K562 (cell line): ENCODE measurements at regions not wholly inside any gene's neighbourhood (a gene's known extent, or its start where the extent isn't known, plus 50 kb on each side); places are given as distances from the start of the nearest gene placed in this dataset.

Experiments
- ATAC-seq: fragments of 200-7000 bp; cut with Tn5 transposase; 3 replicates; pipeline ENCODE4 v1.9.1; 2020; ENCODE audit warnings: moderate library complexity
- BruUV-seq: library from RNA; stranded (reverse); fragments of 400-500 nt; replicated peaks from 2 replicates; lab custom pipeline; 2021; lab: Mats Ljungman, UMichigan
- CTCF ChIA-PET: fragments of 300-600 bp; formaldehyde crosslinking; extraction: SDS; loops from one replicate; lab custom pipeline; 2021; ENCODE audit warnings: low intra/inter-chr PET ratio; lab: Yijun Ruan, JAX
- POLR2A ChIA-PET: fragments of 300-600, 350-650 bp; sonication (Branson Sonifier 250); formaldehyde crosslinking; extraction: SDS; loops from one replicate; lab custom pipeline; 2021; ENCODE audit warnings: antibody characterized with exemption, inconsistent platforms; lab: Yijun Ruan, JAX
- DNase-seq, 4 experiments: peaks; one replicate each; pipeline versions ENCODE4 v3.0.0 to v3.0.0-alpha.2; 2011 to 2018; ENCODE audit warnings: low spot score in 3 of 4, mixed read lengths in 3 of 4; ENCODE audit errors: extremely low read depth in 1 of 4
- FAIRE-seq: peaks from 2 replicates; lab custom pipeline; 2011; peaks lifted over from hg19 to GRCh38; lab: Jason Lieb, UNC
- H2AFZ ChIP-seq: 2 replicates; pipeline ENCODE4 v1.6.0; 2011; ENCODE audit warnings: low read depth, low read length, control low read depth, inconsistent platforms
- H3K27ac ChIP-seq: fragments of 200-600 bp; 3 replicates; pipeline ENCODE4 v1.8.0; 2011; ENCODE audit warnings: low read depth, mild to moderate bottlenecking, control low read depth, inconsistent platforms, low read length, moderate library complexity, mixed read lengths; ENCODE audit errors: extremely low read depth
- H3K27me3 ChIP-seq, 2 experiments: fragments of 300-600 bp in 1 of 2; 2 replicates in 1 of 2; 3 replicates in 1 of 2; pipeline versions ENCODE4 v1.6.0 to v1.8.0; 2011; ENCODE audit warnings: inconsistent platforms in 2 of 2, low read length in 2 of 2, mild to moderate bottlenecking in 1 of 2, mixed read lengths in 1 of 2, moderate library complexity in 1 of 2; ENCODE audit not compliant: control insufficient read depth in 2 of 2, insufficient read depth in 2 of 2
- H3K36me3 ChIP-seq: fragments of 300-600 bp; 3 replicates; pipeline ENCODE4 v1.8.0; 2011; ENCODE audit warnings: mild to moderate bottlenecking, low read length, inconsistent platforms; ENCODE audit not compliant: control insufficient read depth, insufficient read depth
- H3K4me1 ChIP-seq, 2 experiments: fragments of 200-600 bp in 1 of 2; replicated peaks in 1 of 2; 2 replicates in 1 of 2; 3 replicates in 1 of 2; pipeline versions ENCODE4 v1.5.1 to v1.8.0; 2011; ENCODE audit warnings: inconsistent platforms in 2 of 2, low read length in 2 of 2, mild to moderate bottlenecking in 1 of 2, mixed read lengths in 1 of 2, moderate library complexity in 1 of 2; ENCODE audit not compliant: control insufficient read depth in 2 of 2, insufficient read depth in 2 of 2
- H3K4me2 ChIP-seq: 2 replicates; pipeline ENCODE4 v1.6.1; 2011; ENCODE audit warnings: low read length, control low read depth, inconsistent platforms, mixed read lengths; ENCODE audit not compliant: insufficient read depth
- H3K4me3 ChIP-seq: fragments of 200-600 bp; sonication (generic), shearing (Covaris generic); 2 replicates; pipeline ENCODE4 v1.5.1; 2016; ENCODE audit warnings: control low read depth, inconsistent platforms
- H3K79me2 ChIP-seq: fragments of 200-600 bp; 3 replicates; pipeline ENCODE4 v1.8.0; 2011; ENCODE audit warnings: low read length, inconsistent platforms; ENCODE audit not compliant: control insufficient read depth, insufficient read depth
- H3K9ac ChIP-seq, 2 experiments: 2 replicates each; pipeline versions ENCODE4 v1.6.0 to v1.6.1; 2011; ENCODE audit warnings: low read depth in 2 of 2, low read length in 2 of 2, control low read depth in 1 of 2, inconsistent platforms in 1 of 2, mild to moderate bottlenecking in 1 of 2, mixed read lengths in 1 of 2; ENCODE audit not compliant: insufficient read depth in 1 of 2
- H3K9me1 ChIP-seq: one replicate; pipeline ENCODE4 v1.6.0; 2011; ENCODE audit warnings: inconsistent platforms, mild to moderate bottlenecking, low read length, moderate library complexity; ENCODE audit not compliant: control insufficient read depth, insufficient read depth
- H3K9me3 ChIP-seq: replicated peaks from 2 replicates; pipeline ENCODE4 v1.5.1; 2011; ENCODE audit warnings: low read depth, low read length, inconsistent platforms; ENCODE audit not compliant: control insufficient read depth, insufficient read depth
- H4K20me1 ChIP-seq: replicated peaks from 2 replicates; pipeline ENCODE4 v1.6.1; 2011; ENCODE audit warnings: low read length, inconsistent platforms, mixed read lengths; ENCODE audit not compliant: control insufficient read depth, insufficient read depth
- ARNT ChIP-seq, 2 experiments: fragments of 450-650 bp; IDR thresholded peaks; 2 replicates each; pipeline ENCODE4 v1.6.1; 2016; ENCODE audit warnings: mild to moderate bottlenecking in 1 of 2
- BRF1 ChIP-seq: IDR thresholded peaks from 3 replicates; pipeline ENCODE4 v1.6.1; 2011; ENCODE audit warnings: borderline replicate concordance, mild to moderate bottlenecking; ENCODE audit not compliant: insufficient read length; ENCODE audit errors: extremely low read depth
- E2F1 ChIP-seq: sonication (generic); formaldehyde crosslinking; IDR thresholded peaks from 2 replicates; pipeline ENCODE4 v1.8.1; 2023; ENCODE audit warnings: mild to moderate bottlenecking, missing genetic modification reagents, moderate library complexity
- EGR1 ChIP-seq: fragments of 450-650 bp; conservative IDR thresholded peaks from 2 replicates; pipeline ENCODE4 v1.6.1; 2017; ENCODE audit warnings: mild to moderate bottlenecking
- FOXA3 ChIP-seq, 2 experiments: fragments of 450-650 bp in 1 of 2; sonication (generic) in 1 of 2; formaldehyde crosslinking; IDR thresholded peaks in 1 of 2; conservative IDR thresholded peaks in 1 of 2; 2 replicates each; pipeline versions ENCODE4 v1.4.0 to v1.8.0; 2020 to 2022; ENCODE audit warnings: mild to moderate bottlenecking in 2 of 2, missing genetic modification reagents in 1 of 2
- HNRNPL ChIP-seq: fragments of 200-400 bp; formaldehyde crosslinking; IDR thresholded peaks from 2 replicates; pipeline ENCODE4 v1.6.1; 2017; ENCODE audit warnings: low read depth, mild to moderate bottlenecking, low read length
- ILK ChIP-seq: fragments of 450-650 bp; IDR thresholded peaks from 2 replicates; pipeline ENCODE4 v1.6.1; 2016; ENCODE audit warnings: missing genetic modification characterization, low read depth, mild to moderate bottlenecking, missing compliant biosample characterization, moderate library complexity, borderline replicate concordance
- MEF2D ChIP-seq: conservative IDR thresholded peaks from 2 replicates; pipeline ENCODE4 v1.6.1; 2016; ENCODE audit warnings: low read depth, missing genetic modification characterization, missing compliant biosample characterization
- NCOA2 ChIP-seq, 2 experiments: fragments of 450-650 bp; IDR thresholded peaks; 2 replicates each; pipeline ENCODE4 v1.6.1; 2018; ENCODE audit warnings: mild to moderate bottlenecking in 2 of 2, moderate library complexity in 1 of 2; ENCODE audit not compliant: partially characterized antibody in 2 of 2
- NELFE ChIP-seq: IDR thresholded peaks from 2 replicates; pipeline ENCODE4 v1.6.1; 2011; ENCODE audit warnings: mild to moderate bottlenecking; ENCODE audit not compliant: insufficient read depth, insufficient read length
- ZC3H11A ChIP-seq: IDR thresholded peaks from 2 replicates; pipeline ENCODE4 v1.6.1; 2012; ENCODE audit warnings: low read depth, low read length, improper control_type of control experiment
- ZNF133 ChIP-seq: fragments of 250-450 bp; sonication (Bioruptor Pico); IDR thresholded peaks from 2 replicates; pipeline ENCODE4 v1.4.0; 2020; ENCODE audit warnings: mild to moderate bottlenecking
- ZNF143 ChIP-seq: sonication (generic); formaldehyde crosslinking; IDR thresholded peaks from 2 replicates; pipeline ENCODE4 v1.9.0; 2022; ENCODE audit warnings: mild to moderate bottlenecking, missing genetic modification reagents
- ZNF431 ChIP-seq: sonication (generic); formaldehyde crosslinking; IDR thresholded peaks from 2 replicates; pipeline ENCODE4 v1.8.0; 2022; ENCODE audit warnings: mild to moderate bottlenecking, missing genetic modification reagents
- ZNF561 ChIP-seq: fragments of 450-650 bp; formaldehyde crosslinking; conservative IDR thresholded peaks from 2 replicates; pipeline ENCODE4 v1.4.0; 2020; ENCODE audit warnings: mild to moderate bottlenecking, moderate library complexity
- ZNF766 ChIP-seq: fragments of 200-800 bp; sonication (Bioruptor generic); conservative IDR thresholded peaks from 2 replicates; pipeline ENCODE4 v1.6.1; 2016; ENCODE audit warnings: missing genetic modification characterization, missing compliant biosample characterization
- ZNF79 ChIP-seq: fragments of 250-450 bp; sonication (Bioruptor Pico); IDR thresholded peaks from 2 replicates; pipeline ENCODE4 v1.4.0; 2020; ENCODE audit warnings: low read depth, mild to moderate bottlenecking, moderate library complexity
- ZSCAN32 ChIP-seq: fragments of 450-650 bp; formaldehyde crosslinking; IDR thresholded peaks from 2 replicates; pipeline ENCODE4 v1.4.0; 2020; ENCODE audit warnings: mild to moderate bottlenecking, moderate library complexity
- WGBS: fragments of 100-300 bp; shearing (Covaris generic); methylation state at CpG from one replicate; pipeline ENCODE4 v1.1.6; 2016; ENCODE audit warnings: low coverage, mixed read lengths; ENCODE audit not compliant: insufficient coverage; ENCODE audit errors: missing lambda C conversion rate; 5-methylcytosine and 5-hydroxymethylcytosine counted together
- in situ Hi-C: fragments of 300-500 bp; cut with MboI; formaldehyde crosslinking; loops from 4 replicates; pipeline ENCODE4 v1.15.0; 2018; ENCODE audit warnings: inconsistent platforms, mixed read lengths
- intact Hi-C: fragments of 100-400 bp; cut with micrococcal nuclease; formaldehyde crosslinking; loops from 2 replicates; pipeline ENCODE4 v1.14.2; 2022

- H3K4me2 ChIP-seq = no peak overlapping the region
Observed at GRCh38 chr20:6575912-6576401, 191.5 kb upstream of the BMP2 start.

DNA sequence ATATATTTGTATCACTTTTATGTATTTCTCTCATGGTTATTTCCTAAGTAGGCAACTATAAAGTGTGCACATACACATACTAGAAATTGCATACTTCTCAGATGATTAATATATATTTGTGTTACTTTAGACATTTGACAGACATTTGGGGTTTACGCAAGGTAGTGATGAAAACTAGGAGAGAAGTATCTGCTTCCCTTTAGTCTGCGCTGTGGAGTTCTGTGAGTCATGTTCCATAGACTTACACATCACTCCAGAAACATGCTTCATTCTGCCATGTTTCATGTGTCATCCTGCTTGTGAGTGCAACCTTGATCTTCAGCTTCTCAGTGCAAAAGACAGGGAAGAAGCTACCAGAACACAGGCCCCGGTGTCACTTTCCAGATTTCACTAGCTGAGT, 200.7 kb upstream of the BMP2 start:
- Histone ChIP-seq H3K4me1 (no peaks in the 10 kb centered on the region), H3K27ac (no peak overlapping the region), H3K36me3 (no peaks in the 10 kb centered on the region), H3K9me3 (no peaks in the 10 kb centered on the region), H3K9me1 (no peaks in the 10 kb centered on the region), H3K4me2 (no peak overlapping the region), H3K27me3 (no peaks in the 10 kb centered on the region), H3K79me2 (no peaks in the 10 kb centered on the region), H3K9ac (no peak overlapping the region), H2AFZ (no peak overlapping the region), H3K4me3 (no peak overlapping the region), H4K20me1 (no peaks in the 10 kb centered on the region)
- FAIRE-seq (no peak), ATAC-seq (no peak), DNase-seq (no peak)
- BruUV-seq = no TSS peak
- CTCF ChIA-PET = no interaction called here
- intact Hi-C loops (no loop called here), in situ Hi-C loops (no loop called here)
- POLR2A ChIA-PET = no interaction called here
- 9% methylated on average over 3 of the region's 3 CpGs for WGBS
- no peak for TF ChIP-seq NCOA2 (IDR thresholded peaks at IDR 0.05; ENCODE audit: partially characterized antibody in 2 of 2)
- no peak for TF ChIP-seq FOXA3 (CRISPR knock-in tag; conservative IDR thresholded peaks at IDR 0.05 in 1 of 2, IDR thresholded peaks at IDR 0.05 in 1 of 2)
- TF ChIP-seq ZSCAN32 (CRISPR knock-in tag) = no peak
- TF ChIP-seq ZC3H11A = no peak
- TF ChIP-seq ZNF431 (CRISPR knock-in tag) = no peak
- TF ChIP-seq NELFE = no peak
- TF ChIP-seq MEF2D = no peak
- TF ChIP-seq ZNF133 (CRISPR knock-in tag) = no peak
- TF ChIP-seq E2F1 (CRISPR knock-in tag) = no peak
- no peak for TF ChIP-seq ILK (tag)
- TF ChIP-seq HNRNPL = no peak
- TF ChIP-seq ZNF143 (CRISPR knock-in tag) = no peak
- no peak for TF ChIP-seq BRF1
- no peak for TF ChIP-seq ARNT (IDR thresholded peaks at IDR 0.05)
- no peak for TF ChIP-seq EGR1
- no peak for TF ChIP-seq ZNF79
- no peak for TF ChIP-seq ZNF561

More at GRCh38 chr20:6575912-6576401, 191.5 kb upstream of the BMP2 start:
- ATAC-seq = no peak
- Histone ChIP-seq H3K27ac (no peak overlapping the region), H3K79me2 (no peaks in the 10 kb centered on the region), H3K27me3 (no peaks in the 10 kb centered on the region), H3K4me3 (no peak overlapping the region), H4K20me1 (no peaks in the 10 kb centered on the region), H2AFZ (no peak overlapping the region), H3K9me1 (no peaks in the 10 kb centered on the region), H3K9me3 (no peaks in the 10 kb centered on the region), H3K36me3 (no peaks in the 10 kb centered on the region), H3K9ac (no peak overlapping the region), H3K4me1 (no peaks in the 10 kb centered on the region)
- in situ Hi-C loops = no loop called here
- FAIRE-seq = no peak
- peak in 1 of 4 experiments; percentile 4 for DNase-seq
- TF ChIP-seq ZNF766 (CRISPR knock-in tag) (0 out of 2 replicates have a peak, but pooled peaks have one; percentile 31), BRF1 (no peak)
- ChIA-PET POLR2A (no interaction called here), CTCF (no interaction called here)
- intact Hi-C loops = no loop called here
- WGBS = 4% methylated on average over 7 of the region's 7 CpGs
- BruUV-seq = no TSS peak
